ENCODE measurements at regions not wholly inside any gene's neighbourhood (a gene's known extent, or its start where the extent isn't known, plus 50 kb on each side); places are given as distances from the start of the nearest gene placed in this dataset.

DNA sequence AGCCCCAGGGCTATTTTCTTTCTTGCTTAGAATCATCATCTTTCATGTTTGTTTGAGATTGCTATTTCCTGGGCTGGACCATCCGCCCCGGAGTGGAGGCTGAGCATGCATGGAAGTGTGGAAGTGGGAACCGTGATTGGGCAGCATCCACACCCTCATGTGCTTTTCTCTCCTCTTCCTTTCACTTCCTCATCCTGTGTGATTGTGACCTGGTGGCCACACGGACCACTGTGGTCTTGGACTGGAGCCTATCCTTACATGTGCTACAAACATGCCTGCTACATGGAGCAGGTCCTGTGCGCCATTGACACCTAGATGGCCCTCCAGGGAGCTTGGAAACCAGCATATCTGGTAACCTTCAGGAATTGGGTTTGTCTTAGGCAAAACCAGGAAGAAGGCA lies 175.9 kb upstream of the LCORL start:
- H3K36me3 ChIP-seq (ENCODE audit: control insufficient read depth in 2 of 2, extremely low read depth in 1 of 2, insufficient read depth in 2 of 2, low read length in 2 of 2), result no peaks in the 10 kb centered on the region
- ChIA-PET POLR2A (no interaction called here), CTCF (no interaction called here)
- H2AFZ ChIP-seq (ENCODE audit: low read depth, low read length), result no peak overlapping the region
- no peak overlapping the region for H3K4me3 ChIP-seq (replicated peaks in 1 of 3; ENCODE audit: insufficient read depth in 1 of 3, low read depth in 1 of 3, low read length in 3 of 3)
- BruUV-seq (replicated peaks), result no TSS peak
- H3K9me1 ChIP-seq (replicated peaks; ENCODE audit: control insufficient read depth, extremely low read depth, insufficient read depth, low read length), result no peaks in the 10 kb centered on the region
- H4K20me1 ChIP-seq (replicated peaks; ENCODE audit: control insufficient read depth, extremely low read depth, insufficient read depth, low read length), result no peaks in the 10 kb centered on the region
- H3K4me2 ChIP-seq (ENCODE audit: insufficient read depth, low read length), result no peak overlapping the region
- H3K79me2 ChIP-seq (ENCODE audit: control insufficient read depth, insufficient read depth, low read length), result no peaks in the 10 kb centered on the region
- DNase-seq (ENCODE audit: low read depth, low spot score), result no peak
- H3K9me3 ChIP-seq (replicated peaks; ENCODE audit: control insufficient read depth, insufficient read depth, low read length), result no peaks in the 10 kb centered on the region
- no peak for FAIRE-seq
- intact Hi-C loops (cut with micrococcal nuclease) (no loop called here), dilution Hi-C loops (cut with MboI; ENCODE audit: extremely low pct_ligation_motif_present, low sequenced_read_pairs) (no loop called here)
- no peak overlapping the region for H3K9ac ChIP-seq (replicated peaks; ENCODE audit: extremely low read depth, insufficient read depth, low read length)
- no peak overlapping the region for H3K27ac ChIP-seq (ENCODE audit: insufficient read depth, low read depth, low read length)
- TF ChIP-seq POLR2AphosphoS5 (IDR thresholded peaks at IDR 0.05; ENCODE audit: insufficient read depth, low read depth, low read length) (no peak), EZH2 (IDR thresholded peaks at IDR 0.05; ENCODE audit: borderline replicate concordance, low read depth, low read length, severe bottlenecking) (no peak), FOS (IDR thresholded peaks at IDR 0.05; ENCODE audit: borderline replicate concordance, insufficient read depth, low read length) (no peak), JUN (IDR thresholded peaks at IDR 0.05; ENCODE audit: borderline replicate concordance, insufficient read depth, insufficient read length, low read depth) (no peak), POLR2A (IDR thresholded peaks at IDR 0.05; ENCODE audit: low read depth, low read length) (no peak), MYC (IDR thresholded peaks at IDR 0.05; ENCODE audit: low read depth, low read length) (no peak), GATA2 (IDR thresholded peaks at IDR 0.05; ENCODE audit: insufficient read depth, insufficient read length, low read depth, low read length) (no peak)
- TF ChIP-seq, protein P1, sequence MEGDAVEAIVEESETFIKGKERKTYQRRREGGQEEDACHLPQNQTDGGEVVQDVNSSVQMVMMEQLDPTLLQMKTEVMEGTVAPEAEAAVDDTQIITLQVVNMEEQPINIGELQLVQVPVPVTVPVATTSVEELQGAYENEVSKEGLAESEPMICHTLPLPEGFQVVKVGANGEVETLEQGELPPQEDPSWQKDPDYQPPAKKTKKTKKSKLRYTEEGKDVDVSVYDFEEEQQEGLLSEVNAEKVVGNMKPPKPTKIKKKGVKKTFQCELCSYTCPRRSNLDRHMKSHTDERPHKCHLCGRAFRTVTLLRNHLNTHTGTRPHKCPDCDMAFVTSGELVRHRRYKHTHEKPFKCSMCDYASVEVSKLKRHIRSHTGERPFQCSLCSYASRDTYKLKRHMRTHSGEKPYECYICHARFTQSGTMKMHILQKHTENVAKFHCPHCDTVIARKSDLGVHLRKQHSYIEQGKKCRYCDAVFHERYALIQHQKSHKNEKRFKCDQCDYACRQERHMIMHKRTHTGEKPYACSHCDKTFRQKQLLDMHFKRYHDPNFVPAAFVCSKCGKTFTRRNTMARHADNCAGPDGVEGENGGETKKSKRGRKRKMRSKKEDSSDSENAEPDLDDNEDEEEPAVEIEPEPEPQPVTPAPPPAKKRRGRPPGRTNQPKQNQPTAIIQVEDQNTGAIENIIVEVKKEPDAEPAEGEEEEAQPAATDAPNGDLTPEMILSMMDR (IDR thresholded peaks at IDR 0.05; ENCODE audit: extremely low read depth in 1 of 2, insufficient read depth in 1 of 2, low read depth in 1 of 2, low read length in 2 of 2), result no peak
- TF ChIP-seq, protein P2, sequence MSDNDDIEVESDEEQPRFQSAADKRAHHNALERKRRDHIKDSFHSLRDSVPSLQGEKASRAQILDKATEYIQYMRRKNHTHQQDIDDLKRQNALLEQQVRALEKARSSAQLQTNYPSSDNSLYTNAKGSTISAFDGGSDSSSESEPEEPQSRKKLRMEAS (IDR thresholded peaks at IDR 0.05; ENCODE audit: insufficient read depth, insufficient read length), result no peak
- no peaks in the 10 kb centered on the region for H3K27me3 ChIP-seq (ENCODE audit: control insufficient read depth in 2 of 2, insufficient read depth in 2 of 2, low read length in 2 of 2)
- H3K4me1 ChIP-seq (ENCODE audit: control insufficient read depth, extremely low read depth, insufficient read depth, low read length), result no peaks in the 10 kb centered on the region

All from endothelial cell of umbilical vein (primary cell).